ENCODE measurements at regions not wholly inside any gene's neighbourhood (a gene's known extent, or its start where the extent isn't known, plus 50 kb on each side); places are given as distances from the start of the nearest gene placed in this dataset.

DNA sequence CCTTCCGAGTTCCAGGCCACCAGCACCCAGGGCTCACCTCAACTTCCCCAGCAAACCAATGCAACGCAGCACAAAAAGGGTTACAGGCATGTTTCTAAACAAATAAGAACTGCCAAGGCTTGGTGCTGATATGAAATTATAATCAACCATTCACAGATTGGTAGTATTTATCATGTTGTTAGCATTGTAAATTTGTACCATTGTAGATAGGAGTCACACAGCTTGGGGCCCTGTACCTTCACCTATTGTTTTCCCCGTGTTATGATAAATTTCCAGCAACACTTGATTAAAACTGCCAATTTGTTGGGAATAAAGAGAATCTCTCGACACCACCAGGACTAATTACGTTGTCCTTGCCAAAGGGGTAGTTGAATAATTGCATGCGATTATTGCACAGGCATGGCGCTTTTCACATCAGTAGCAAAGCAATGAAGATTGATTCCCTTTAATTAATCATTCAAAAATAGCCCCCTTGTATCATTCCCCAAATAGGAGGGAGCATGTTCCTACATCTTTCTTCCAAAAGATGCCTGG is 454.1 kb downstream of the ZNF608 start:
- no peak for DNase-seq

GRCh38 chr5:124289641-124290311 is 456.7 kb downstream of the ZNF608 start:
- no peak for DNase-seq

DNA sequence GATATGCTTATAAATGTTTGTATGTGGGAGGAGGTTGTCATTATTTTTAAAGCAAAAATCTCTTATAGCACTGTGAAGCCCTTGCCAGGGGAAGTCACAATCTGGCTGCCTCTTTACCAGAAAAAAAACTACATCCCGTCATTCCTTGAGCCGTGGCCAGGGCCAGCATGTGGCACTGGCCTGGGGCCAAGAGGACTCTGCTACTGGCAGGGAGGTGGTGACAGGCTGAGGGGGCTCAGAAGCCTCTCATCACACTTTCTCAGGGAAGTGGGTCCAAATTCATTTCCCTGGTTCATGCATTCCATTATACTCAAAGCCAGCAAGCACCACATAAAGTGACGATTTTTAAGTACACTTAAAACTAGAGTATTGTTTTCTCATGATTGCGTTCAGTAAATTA is 457.3 kb downstream of the ZNF608 start:
- no peak for DNase-seq

DNA sequence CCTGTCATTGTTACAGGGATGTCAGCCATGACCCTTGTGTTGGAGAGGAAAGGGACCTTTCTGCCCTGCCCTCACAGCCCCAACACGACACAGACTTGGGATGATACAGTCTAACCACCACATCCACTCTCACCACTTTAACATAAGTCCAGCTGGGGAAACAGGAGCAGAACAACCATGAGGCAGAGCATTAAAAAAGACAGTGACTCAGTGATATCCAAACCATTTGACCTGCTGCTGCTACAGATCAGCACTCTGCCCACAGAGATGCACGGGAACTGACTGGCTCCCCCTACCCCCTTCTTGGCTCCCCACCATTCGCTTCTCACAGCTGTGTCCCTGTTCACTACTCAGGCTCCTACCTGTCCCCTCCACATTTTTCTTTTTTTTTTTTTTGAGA is 458.6 kb downstream of the ZNF608 start:
- no peak for DNase-seq

DNA sequence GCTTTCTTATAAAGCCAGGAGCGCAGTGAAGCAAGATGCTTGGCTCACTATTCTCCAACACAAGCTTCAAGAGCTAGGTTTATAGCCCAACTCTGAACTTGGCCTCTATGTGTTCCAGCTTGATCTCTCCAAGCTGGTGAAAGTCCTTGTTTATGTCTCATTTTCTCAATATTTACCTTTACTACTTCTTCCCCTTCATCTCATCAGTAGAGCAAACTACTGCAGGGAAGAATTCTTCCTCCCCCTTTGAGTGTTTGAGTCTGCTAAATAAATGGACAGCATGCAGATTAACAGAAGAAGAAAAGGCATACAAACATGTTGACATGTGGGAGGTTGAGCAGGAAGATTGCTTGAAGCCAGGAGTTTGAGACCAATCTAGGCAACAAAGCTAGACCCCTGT is 460.7 kb downstream of the ZNF608 start:
- DNase-seq = no peak

- no peak for DNase-seq
Measured at GRCh38 chr5:124285071-124285470, 461.4 kb downstream of the ZNF608 start.

- no peak for DNase-seq
Measured at GRCh38 chr5:124283031-124283430, 463.4 kb downstream of the ZNF608 start.

DNA sequence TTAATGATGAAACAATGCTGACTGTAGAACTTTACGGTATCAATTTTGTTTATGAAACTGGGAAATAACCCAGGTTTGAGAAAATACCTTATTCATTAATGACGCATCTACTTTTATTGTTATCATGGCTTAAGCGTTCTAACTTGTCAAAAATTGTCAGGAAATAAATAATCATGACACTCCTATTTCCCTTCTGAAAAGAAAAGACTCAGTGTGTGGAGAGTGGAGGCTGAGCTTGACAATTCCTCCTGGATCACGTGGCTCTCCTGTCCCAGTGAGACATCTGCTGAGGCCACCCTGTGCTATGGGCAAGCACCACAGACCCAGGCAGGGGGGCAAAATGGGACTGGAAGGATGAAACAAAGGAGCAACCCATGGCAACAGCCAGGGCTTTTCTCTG is 466.4 kb downstream of the ZNF608 start:
- DNase-seq = no peak

GRCh38 chr5:124279146-124279876 is 467.1 kb downstream of the ZNF608 start:
- no peak for DNase-seq

DNA sequence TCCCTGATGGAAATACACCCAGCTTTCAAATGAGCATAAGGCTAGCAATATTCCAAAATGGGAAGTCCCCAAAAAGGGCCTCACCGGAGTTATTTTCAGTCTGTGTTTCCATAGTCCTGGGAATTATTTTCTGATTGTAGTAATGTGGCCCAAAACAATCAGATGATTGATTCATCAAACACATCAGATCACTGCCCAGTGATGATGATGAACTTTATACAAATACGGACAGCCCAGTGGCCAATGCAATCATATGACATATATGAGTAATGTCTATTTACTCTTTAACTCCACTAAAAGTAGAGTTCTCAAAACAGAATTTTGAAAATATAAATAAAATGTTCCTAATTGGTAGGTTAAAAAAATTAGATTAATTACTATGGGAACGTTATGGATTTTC is 467.8 kb downstream of the ZNF608 start:
- no peak for DNase-seq

- DNase-seq = no peak
Measured at GRCh38 chr5:124277767-124278545, 468.5 kb downstream of the ZNF608 start.

DNA sequence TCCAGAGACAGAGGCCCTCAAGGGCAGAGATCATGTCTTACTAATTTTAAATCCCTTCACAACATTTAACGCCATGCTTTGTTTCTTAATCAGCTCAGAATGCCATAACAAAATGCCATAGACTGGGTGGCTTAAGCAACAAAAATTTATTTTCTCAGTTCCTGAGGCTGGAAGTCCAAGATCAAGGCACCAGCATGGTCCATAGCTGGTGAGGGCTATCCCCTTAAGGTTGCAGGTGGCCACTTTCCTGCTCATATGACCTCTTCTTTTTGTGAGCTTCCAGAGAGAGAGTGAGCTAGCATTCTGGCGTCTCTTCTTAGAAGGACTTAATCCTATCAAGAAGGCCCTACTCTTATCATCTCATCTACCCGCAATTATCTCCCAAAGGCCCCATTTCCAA is 470.3 kb downstream of the ZNF608 start:
- no peak for DNase-seq

DNA sequence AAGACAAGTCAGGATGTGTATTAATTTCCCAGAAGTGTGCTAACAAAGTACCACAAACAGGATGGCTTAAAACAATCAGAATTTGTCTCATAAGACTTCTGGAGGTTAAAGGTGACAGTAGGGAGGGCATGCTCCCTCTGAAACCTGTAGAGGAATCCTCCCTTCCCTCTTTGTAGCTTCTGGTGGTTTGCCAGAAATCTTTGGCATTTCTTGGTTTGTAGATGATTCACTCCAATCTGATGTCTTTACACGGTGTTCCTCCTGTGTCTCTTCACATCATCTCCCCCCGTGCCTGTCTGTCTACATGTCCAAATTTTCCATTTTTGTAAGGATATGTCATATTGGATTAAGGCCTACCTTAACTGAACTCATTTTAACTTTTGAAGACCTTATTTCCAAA is 471.5 kb downstream of the ZNF608 start:
- no peak for DNase-seq

DNA sequence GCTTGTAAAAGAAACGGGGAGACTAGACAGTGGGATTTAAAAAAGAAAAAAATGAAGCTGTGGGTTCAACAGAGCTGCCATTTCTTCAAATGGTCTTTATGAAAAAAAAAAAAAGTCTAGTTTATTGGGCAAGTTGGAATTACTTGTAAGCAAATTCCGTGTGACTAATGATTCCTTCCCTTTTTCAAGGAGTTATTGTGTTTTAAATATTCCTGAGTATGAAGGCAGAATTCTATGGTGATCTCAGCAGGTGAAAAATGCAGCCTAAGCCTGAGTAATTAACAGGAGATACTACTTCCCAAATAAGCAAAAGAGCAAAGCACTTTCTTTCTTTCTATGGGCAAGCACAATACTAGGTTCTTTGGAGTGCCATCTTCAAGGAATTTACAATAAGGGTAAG is 481.9 kb downstream of the ZNF608 start:
- no peak for DNase-seq

- no peak for DNase-seq
Measured at GRCh38 chr5:124263680-124264491, 482.6 kb downstream of the ZNF608 start.

GRCh38 chr5:124262991-124263571 is 483.4 kb downstream of the ZNF608 start:
- no peak for DNase-seq

- no peak for DNase-seq
Measured at GRCh38 chr5:124262470-124262869, 484.0 kb downstream of the ZNF608 start.

DNA sequence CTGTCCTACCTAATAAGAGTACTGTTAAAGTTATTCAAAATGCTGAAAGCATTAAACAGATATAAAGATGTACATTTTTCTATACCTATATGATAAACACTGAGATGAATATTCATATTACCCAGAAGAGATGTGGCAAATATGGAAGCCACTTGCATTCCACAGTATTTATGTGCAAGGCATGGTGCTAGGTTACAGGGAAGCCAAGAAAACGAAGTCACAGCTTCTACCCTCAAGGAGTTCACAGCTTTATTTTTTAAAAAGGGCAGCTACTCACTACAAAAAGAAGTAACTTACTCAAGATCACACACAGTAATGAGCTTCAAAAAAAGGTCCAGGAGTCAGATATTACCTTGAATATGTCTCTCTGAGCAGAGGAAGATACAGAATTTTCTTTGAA is 484.6 kb downstream of the ZNF608 start:
- no peak for DNase-seq

GRCh38 chr5:124260921-124261515 is 485.4 kb downstream of the ZNF608 start:
- DNase-seq = no peak

GRCh38 chr5:124259017-124259416 is 487.4 kb downstream of the ZNF608 start:
- DNase-seq = no peak

DNA sequence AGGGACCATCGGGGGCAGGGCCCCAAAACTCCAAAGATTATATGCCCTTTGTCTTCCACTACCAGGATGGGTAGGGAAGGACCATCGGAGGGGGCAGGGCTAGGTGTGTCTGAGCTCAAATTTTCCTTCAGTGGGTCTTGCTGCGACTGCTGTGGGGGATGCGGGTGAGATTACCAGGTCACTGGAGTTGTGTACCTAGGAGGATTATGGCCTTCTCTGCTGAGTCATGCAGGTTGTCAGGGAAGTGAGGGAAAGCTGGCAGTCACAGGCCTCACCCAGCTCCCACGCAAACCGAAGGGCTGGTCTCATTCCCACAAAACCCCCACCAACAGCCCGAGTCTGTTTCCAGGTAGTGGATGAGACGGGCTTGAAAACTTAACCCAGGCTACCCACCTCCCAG is 489.4 kb downstream of the ZNF608 start:
- no peak for DNase-seq

DNA sequence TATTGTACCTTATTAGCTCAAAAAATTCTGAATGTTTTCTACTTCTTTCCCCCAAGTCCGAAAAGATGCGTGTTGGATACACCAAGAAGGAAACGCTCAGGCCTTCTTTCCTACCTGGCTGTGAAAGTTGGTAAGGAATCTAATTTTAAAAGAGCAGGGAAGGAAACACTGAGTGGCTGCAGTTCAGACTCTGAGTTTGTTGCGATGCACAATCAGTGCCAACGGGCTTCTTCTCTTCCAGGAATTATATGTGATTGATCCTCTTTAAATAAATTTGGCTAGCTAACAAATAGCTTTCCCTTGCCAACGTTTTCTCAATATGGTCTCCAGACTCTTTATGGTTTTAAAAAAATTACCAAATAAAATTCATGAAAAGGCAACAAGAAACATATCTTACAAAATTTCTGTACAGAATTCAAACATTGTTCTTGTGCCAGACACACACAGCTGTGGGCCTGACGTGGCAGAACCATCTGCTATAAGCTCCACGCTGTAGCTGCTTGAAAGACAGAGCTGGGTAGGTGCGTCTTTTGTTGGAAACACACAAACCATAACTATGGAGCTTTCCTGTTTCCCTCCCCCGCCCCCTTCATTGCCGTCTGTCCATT is 493.1 kb downstream of the ZNF608 start:
- DNase-seq = no peak

Measured in NCI-H2107 (cell line).